ENCODE measurements at regions not wholly inside any gene's neighbourhood (a gene's known extent, or its start where the extent isn't known, plus 50 kb on each side); places are given as distances from the start of the nearest gene placed in this dataset.

GRCh38 chr20:24334830-24335229 is 134.6 kb upstream of the SYNDIG1 start:
- H3K27me3 ChIP-seq = no peaks in the 10 kb centered on the region
- H3K9me3 ChIP-seq = no peaks in the 10 kb centered on the region
- no peaks in the 10 kb centered on the region for H3K36me3 ChIP-seq
- H3K4me3 ChIP-seq = no peak overlapping the region
- WGBS, 2 donors = 89 to 97% methylated on average over 2 of the region's 2 CpGs
- no peak for DNase-seq (ENCODE audit: low spot score in 2 of 2)
- H3K4me1 ChIP-seq = no peaks in the 10 kb centered on the region
- no peak for TF ChIP-seq EP300 (IDR thresholded peaks at IDR 0.05)
- no peak for TF ChIP-seq POLR2A (IDR thresholded peaks at IDR 0.05)
- no peak for TF ChIP-seq CTCF (IDR thresholded peaks at IDR 0.05)
- H3K27ac ChIP-seq = no peak overlapping the region

GRCh38 chr20:24332956-24333355 is 136.5 kb upstream of the SYNDIG1 start:
- Histone ChIP-seq H3K9me3 (no peaks in the 10 kb centered on the region), H3K36me3 (no peaks in the 10 kb centered on the region), H3K27ac (no peak overlapping the region), H3K4me3 (no peak overlapping the region), H3K4me1 (no peaks in the 10 kb centered on the region), H3K27me3 (no peaks in the 10 kb centered on the region)
- DNase-seq (ENCODE audit: low spot score in 2 of 2) = no peak
- TF ChIP-seq POLR2A (IDR thresholded peaks at IDR 0.05) (no peak), EP300 (IDR thresholded peaks at IDR 0.05) (no peak), CTCF (IDR thresholded peaks at IDR 0.05) (no peak)

- no peak for TF ChIP-seq CTCF (IDR thresholded peaks at IDR 0.05)
- TF ChIP-seq EP300 (IDR thresholded peaks at IDR 0.05) = no peak
- TF ChIP-seq POLR2A (IDR thresholded peaks at IDR 0.05) = no peak
- no peak overlapping the region for H3K27ac ChIP-seq
- no peaks in the 10 kb centered on the region for H3K27me3 ChIP-seq
- 74 to 90% methylated on average over 4 of the region's 4 CpGs for WGBS, 2 donors
- no peaks in the 10 kb centered on the region for H3K9me3 ChIP-seq
- no peaks in the 10 kb centered on the region for H3K36me3 ChIP-seq
- H3K4me1 ChIP-seq = no peaks in the 10 kb centered on the region
- DNase-seq (ENCODE audit: low spot score in 2 of 2) = no peak
- no peak overlapping the region for H3K4me3 ChIP-seq
Measured at GRCh38 chr20:24331939-24332338, 137.5 kb upstream of the SYNDIG1 start.

- Histone ChIP-seq H3K27ac (no peak overlapping the region), H3K9me3 (no peaks in the 10 kb centered on the region), H3K36me3 (no peaks in the 10 kb centered on the region), H3K4me1 (no peaks in the 10 kb centered on the region), H3K4me3 (no peak overlapping the region), H3K27me3 (no peaks in the 10 kb centered on the region)
- 79 to 96% methylated on average over 2 of the region's 2 CpGs for WGBS, 2 donors
- no peak for TF ChIP-seq EP300 (IDR thresholded peaks at IDR 0.05)
- no peak for TF ChIP-seq CTCF (IDR thresholded peaks at IDR 0.05)
- TF ChIP-seq POLR2A (IDR thresholded peaks at IDR 0.05) = no peak
- no peak for DNase-seq (ENCODE audit: low spot score in 2 of 2)
Measured at GRCh38 chr20:24328901-24329300, 140.5 kb upstream of the SYNDIG1 start.

GRCh38 chr20:24321973-24322372 is 147.5 kb upstream of the SYNDIG1 start:
- Histone ChIP-seq H3K4me1 (no peaks in the 10 kb centered on the region), H3K36me3 (no peaks in the 10 kb centered on the region), H3K27ac (no peak overlapping the region), H3K9me3 (no peaks in the 10 kb centered on the region), H3K4me3 (no peak overlapping the region), H3K27me3 (no peaks in the 10 kb centered on the region)
- WGBS, 2 donors = 69 to 78% methylated on average over 3 of the region's 3 CpGs
- DNase-seq (ENCODE audit: low spot score in 2 of 2) = no peak
- TF ChIP-seq CTCF (IDR thresholded peaks at IDR 0.05) (no peak), POLR2A (IDR thresholded peaks at IDR 0.05) (no peak), EP300 (IDR thresholded peaks at IDR 0.05) (no peak)

Data from tibial nerve (tissue), 4 donors.